HUDEP-2 (cell line): ENCODE measurements at regions not wholly inside any gene's neighbourhood (a gene's known extent, or its start where the extent isn't known, plus 50 kb on each side); places are given as distances from the start of the nearest gene placed in this dataset.

Experiments
- DNase-seq, 76 experiments: peaks; one replicate each; lab custom pipeline; 2025; ENCODE audit not compliant: unreplicated experiment in 76 of 76; lab: John Stamatoyannopoulos, UW

- DNase-seq: no peak
Measured at GRCh38 chr10:90378524-90379076, 479.2 kb downstream of the HTR7 start.

DNA sequence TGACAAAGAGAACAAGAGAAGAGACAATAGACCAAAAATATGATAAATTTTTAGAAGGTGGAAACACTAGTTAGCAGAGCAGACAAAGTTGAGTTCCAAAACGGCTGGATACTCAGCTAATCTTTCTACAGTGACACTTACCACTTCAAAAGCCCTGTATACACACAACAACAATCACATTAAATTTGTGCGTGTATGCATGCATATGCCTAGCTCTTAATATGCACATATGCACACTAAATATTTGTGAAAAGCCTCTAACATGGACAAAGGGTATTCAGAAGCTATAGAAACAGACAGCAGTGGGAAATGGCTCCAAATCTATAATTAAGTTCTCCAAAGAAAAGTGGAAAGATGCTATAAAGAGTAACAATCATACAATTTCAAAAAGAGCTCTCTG lies 476.4 kb downstream of the HTR7 start:
- no peak for DNase-seq

GRCh38 chr10:90389876-90390275 lies 468.0 kb downstream of the HTR7 start:
- peak in 7 of 76 experiments; percentile 4 to 50 (median 33) for DNase-seq

GRCh38 chr10:90394311-90394710 lies 463.5 kb downstream of the HTR7 start:
- no peak for DNase-seq

- DNase-seq: no peak
Measured at GRCh38 chr10:90396721-90397120, 461.1 kb downstream of the HTR7 start.

DNA sequence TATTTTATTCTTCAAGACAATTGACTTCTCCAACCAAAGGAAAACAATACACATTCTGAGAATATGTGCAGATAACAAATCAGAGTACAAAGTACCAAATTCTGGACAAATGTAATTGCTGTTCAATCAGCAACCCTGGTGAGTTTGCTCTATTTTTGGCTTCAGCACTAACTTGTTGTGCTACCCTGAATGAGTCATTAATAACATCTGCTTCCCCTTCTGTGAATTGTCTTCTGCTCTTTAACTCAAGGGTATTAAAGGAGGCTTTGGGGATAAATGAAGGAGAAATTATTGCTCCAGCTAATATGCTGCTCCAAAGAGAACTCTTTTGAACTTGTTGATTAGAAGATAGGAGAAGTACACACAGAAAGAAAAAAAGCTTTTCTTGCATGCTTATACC lies 459.3 kb downstream of the HTR7 start:
- no peak for DNase-seq

DNA sequence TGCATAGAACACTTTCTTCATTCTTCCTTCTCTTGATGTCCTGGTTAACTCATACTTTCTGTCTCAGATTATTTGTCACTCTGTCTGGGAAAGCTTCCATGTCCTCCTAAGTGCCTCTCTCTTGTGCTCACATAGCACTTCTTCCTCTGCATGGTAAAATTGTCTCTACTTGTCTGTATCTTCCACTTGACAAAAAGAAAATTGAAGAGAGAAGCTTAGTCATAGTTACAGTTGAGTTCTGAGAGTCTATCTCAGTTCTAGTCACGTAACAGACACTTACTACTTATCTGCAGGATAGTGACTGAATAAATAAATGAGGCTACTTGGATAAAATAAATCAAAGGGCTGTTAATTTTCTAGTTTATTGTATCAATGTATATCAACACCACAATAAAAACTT lies 458.1 kb downstream of the HTR7 start:
- DNase-seq: no peak

GRCh38 chr10:90403211-90404000 lies 454.4 kb downstream of the HTR7 start:
- no peak for DNase-seq

- DNase-seq: no peak
Measured at GRCh38 chr10:90407131-90407530, 450.7 kb downstream of the HTR7 start.

GRCh38 chr10:90407851-90408250 lies 450.0 kb downstream of the HTR7 start:
- DNase-seq: no peak

DNA sequence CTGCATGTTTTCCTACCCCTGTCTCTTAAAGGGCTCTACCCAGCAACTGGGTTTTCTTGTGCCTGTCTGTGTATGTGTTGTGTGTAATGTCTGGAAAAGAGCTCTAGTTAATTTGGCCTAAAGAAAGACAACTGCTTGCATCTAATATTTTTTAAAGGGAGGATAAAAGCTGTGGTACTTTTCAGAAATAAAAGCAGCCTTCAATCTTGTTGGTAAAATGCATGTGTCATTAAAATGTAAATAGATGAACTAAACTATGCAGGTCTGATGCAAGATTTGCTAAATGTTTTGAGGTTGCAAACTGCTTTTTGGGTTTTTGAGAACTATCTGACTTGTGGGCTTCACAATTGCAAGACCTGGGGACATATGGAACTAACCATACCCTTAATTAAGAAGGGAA lies 445.3 kb downstream of the HTR7 start:
- no peak for DNase-seq

- no peak for DNase-seq
Measured at GRCh38 chr10:90413196-90413595, 444.6 kb downstream of the HTR7 start.

GRCh38 chr10:90414926-90415325 lies 442.9 kb downstream of the HTR7 start:
- DNase-seq: no peak

GRCh38 chr10:90417029-90417428 lies 440.8 kb downstream of the HTR7 start:
- no peak for DNase-seq

- DNase-seq: no peak
Measured at GRCh38 chr10:90417476-90418210, 440.2 kb downstream of the HTR7 start.

DNA sequence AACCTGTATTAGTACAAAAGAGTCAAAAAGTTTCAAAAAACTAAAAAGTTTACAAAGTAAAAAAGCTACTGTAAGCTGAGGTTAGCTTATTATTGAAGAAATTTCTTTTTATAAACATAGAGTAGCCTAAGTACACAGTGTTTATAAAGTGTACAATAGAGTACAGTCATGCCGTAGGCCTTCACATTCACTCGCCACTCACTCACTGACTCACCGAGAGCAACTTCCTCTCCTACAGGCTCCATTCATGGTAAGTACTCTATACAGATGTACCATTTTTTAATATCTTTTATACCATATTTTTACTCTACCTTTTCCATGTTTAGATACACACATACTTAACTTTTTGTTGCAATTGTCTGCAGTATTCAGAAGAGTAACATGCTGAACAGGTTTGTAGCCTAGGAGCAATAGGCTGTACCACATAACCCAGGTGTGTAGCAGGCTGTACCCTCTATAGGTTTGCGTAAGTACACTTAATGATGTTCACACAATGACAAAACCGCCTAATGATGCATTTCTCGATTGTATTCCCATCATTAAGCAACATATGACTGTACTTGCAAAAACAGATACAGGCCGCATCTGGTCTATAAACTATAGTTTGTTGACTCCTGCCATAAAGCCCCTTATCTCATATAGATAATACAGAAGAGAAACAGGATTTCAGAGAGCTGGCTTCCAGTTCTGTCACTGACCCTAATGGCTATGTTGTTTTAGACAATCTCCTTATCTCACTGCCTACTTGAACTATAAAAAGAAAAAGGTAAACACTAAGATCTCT lies 438.8 kb downstream of the HTR7 start:
- DNase-seq: no peak

DNA sequence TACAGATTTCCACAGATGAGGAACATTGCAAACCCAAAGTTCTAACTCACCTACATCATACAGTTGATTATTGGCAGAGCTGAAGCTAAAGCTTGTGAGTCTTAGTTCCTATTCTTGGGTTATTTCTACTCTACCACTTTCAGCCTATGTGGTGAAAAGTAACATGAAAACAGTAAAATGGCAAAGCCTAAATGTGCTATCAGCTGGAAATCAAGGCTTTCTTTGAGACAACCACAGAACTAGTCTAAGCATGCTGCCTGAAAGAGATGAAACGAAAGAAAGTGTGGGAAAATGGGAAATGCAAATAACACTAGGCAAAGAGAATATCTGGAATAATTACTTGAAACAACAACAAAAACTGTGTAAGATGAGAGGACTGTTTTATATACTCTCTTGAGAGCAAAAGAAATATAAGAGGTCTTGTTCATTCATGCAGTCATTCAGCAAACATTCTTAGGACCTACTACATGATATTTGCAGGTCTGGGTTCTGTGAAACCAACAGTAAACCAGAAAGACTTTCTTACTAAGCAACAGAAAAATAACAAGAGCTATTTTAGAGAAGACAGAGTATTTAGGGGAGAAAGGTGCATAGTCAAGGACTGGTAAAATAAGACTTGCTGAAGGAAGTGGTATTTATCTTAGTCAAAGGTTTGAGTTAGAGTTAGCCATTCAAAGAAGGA lies 437.1 kb downstream of the HTR7 start:
- no peak for DNase-seq

DNA sequence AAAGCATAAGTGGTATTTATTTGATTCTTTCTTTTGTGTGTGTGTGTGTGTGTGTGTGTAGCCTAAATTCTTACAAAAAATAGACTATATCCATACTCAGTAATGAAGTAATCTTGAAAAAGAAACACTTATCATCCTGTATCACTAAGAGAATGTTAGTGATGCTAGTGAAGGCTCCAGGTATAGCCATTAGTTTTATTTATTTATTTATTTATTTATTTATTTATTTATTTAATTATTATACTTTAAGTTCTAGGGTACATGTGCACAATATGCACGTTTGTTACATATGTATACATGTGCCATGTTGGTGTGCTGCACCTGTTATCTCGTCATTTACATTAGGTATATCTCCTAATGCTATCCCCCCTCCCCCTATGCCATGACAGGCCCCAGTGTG lies 436.0 kb downstream of the HTR7 start:
- no peak for DNase-seq

- DNase-seq: no peak
Measured at GRCh38 chr10:90424730-90425129, 433.1 kb downstream of the HTR7 start.

- no peak for DNase-seq
Measured at GRCh38 chr10:90430186-90430585, 427.7 kb downstream of the HTR7 start.

- DNase-seq: no peak
Measured at GRCh38 chr10:90432866-90433265, 425.0 kb downstream of the HTR7 start.
